C4-2B (cell line): ENCODE measurements at regions not wholly inside any gene's neighbourhood (a gene's known extent, or its start where the extent isn't known, plus 50 kb on each side); places are given as distances from the start of the nearest gene placed in this dataset.

Experiments used
- ZFX ChIP-seq: fragments of 450-650 bp; IDR thresholded peaks from 2 replicates; pipeline ENCODE4 v1.6.1; 2017
- TF ChIP-seq, protein P1 (sequence below): fragments of 450-650 bp; conservative IDR thresholded peaks from 2 replicates; pipeline ENCODE4 v1.5.1; 2017; ENCODE audit warnings: mild to moderate bottlenecking

GRCh38 chr6:163771180-163771579 lies 356.7 kb downstream of the QKI start:
- TF ChIP-seq, protein P1, sequence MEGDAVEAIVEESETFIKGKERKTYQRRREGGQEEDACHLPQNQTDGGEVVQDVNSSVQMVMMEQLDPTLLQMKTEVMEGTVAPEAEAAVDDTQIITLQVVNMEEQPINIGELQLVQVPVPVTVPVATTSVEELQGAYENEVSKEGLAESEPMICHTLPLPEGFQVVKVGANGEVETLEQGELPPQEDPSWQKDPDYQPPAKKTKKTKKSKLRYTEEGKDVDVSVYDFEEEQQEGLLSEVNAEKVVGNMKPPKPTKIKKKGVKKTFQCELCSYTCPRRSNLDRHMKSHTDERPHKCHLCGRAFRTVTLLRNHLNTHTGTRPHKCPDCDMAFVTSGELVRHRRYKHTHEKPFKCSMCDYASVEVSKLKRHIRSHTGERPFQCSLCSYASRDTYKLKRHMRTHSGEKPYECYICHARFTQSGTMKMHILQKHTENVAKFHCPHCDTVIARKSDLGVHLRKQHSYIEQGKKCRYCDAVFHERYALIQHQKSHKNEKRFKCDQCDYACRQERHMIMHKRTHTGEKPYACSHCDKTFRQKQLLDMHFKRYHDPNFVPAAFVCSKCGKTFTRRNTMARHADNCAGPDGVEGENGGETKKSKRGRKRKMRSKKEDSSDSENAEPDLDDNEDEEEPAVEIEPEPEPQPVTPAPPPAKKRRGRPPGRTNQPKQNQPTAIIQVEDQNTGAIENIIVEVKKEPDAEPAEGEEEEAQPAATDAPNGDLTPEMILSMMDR = no peak
- no peak for TF ChIP-seq ZFX
